ENCODE measurements at regions not wholly inside any gene's neighbourhood (a gene's known extent, or its start where the extent isn't known, plus 50 kb on each side); places are given as distances from the start of the nearest gene placed in this dataset.
A peak's percentile ranks its signal among the peaks of the same experiment; 100 is the strongest.
"Not testable (repeated sequence)": the region's sequence is repeated elsewhere in the genome, so short reads cannot be mapped to it uniquely, and the experiment has no call there.

DNA sequence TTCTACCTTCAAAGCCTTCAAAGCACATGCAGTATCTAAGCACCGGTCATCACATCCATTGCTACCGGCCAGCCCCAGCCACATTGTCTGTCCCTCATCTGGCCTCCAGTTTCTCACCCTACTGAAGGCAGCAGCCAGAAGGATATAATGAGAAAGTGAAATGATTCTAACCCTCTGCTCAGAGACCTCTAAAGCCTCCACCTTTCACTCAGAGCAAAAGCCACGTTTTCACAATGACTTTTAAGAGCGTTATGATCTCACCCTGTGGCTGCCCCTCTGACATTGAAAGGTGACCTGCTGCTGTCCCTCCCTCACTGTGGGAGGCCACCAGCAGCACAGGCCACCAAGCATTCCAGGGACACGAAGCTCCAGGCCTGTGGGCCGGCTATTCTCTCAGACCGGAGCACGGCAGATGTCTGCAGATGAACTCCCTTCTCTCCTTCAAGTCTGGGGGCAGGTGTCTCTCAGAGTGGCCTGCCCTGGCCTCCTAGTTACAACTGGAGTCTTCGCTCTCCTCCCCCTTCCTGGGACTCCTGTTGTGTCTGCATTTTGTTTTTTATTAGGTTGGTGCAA, 94.9 kb upstream of the EEPD1 start:
- no peak for DNase-seq (ENCODE audit: low read depth in 3 of 3, low spot score in 2 of 3)

DNA sequence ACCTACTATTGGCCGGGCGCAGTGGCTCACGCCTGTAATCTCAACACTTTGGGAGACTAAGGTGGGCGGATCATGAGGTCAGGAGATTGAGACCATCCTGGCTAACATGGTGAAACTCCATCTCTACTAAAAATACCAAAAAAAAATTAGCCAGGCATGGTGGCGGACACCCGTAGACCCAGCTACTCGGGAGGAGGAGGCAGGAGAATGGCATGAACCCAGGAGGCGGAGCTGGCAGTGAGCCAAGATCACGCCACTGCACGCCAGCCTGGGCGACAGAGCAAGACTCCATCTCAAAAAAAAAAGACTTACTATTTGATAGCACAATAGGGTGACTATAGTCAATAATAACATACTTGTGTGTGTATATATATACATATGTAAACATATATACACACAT, 92.7 kb upstream of the EEPD1 start:
- DNase-seq (ENCODE audit: low read depth in 3 of 3, low spot score in 2 of 3): not testable (repeated sequence)

- peak in 1 of 3 donors; percentile 32 for DNase-seq (ENCODE audit: low read depth in 3 of 3, low spot score in 2 of 3)
Measured at GRCh38 chr7:36062154-36062815, 90.8 kb upstream of the EEPD1 start.

- no peak for DNase-seq (ENCODE audit: low read depth in 3 of 3, low spot score in 2 of 3)
Measured at GRCh38 chr7:36064676-36065075, 88.4 kb upstream of the EEPD1 start.

DNA sequence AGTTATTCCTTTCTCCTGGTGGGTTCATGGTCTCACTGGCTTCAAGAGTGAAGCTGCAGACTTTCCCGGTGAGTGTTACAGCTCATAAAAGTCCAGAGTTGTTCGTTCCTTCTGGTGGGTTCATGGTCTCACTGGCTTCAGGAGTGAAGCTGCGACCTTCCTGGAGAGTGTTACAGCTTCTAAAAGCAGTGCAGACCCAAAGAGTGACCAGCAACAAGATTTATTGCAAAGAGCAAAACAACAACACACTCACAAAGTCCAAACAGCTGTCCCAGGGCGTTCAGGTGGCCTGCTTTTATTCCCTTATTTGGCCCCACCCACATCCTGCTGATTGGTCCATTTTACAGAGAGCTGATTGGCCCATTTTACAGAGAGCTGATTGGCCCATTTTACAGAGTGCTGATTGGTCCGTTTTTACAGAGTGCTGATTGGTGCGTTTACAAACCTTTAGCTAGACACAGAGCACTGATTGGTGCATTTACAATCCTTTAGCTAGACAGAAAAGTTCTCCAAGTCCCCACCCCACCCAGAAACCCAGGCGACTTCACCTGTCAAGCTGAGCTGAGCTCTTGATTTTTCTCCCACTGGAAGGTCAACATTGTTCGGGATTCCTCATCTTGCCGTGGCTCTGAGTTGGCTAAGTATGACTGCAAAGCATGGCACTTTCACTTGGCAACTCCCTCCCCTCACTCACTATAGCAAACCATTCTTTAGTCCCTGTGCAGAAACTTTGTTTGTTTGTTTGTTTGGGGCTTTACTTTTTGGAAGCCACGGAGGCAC, 87.3 kb upstream of the EEPD1 start:
- not testable (repeated sequence) for DNase-seq (ENCODE audit: low read depth in 3 of 3, low spot score in 2 of 3)

GRCh38 chr7:36066343-36066664, 86.8 kb upstream of the EEPD1 start:
- DNase-seq (ENCODE audit: low read depth in 3 of 3, low spot score in 2 of 3): no peak

DNA sequence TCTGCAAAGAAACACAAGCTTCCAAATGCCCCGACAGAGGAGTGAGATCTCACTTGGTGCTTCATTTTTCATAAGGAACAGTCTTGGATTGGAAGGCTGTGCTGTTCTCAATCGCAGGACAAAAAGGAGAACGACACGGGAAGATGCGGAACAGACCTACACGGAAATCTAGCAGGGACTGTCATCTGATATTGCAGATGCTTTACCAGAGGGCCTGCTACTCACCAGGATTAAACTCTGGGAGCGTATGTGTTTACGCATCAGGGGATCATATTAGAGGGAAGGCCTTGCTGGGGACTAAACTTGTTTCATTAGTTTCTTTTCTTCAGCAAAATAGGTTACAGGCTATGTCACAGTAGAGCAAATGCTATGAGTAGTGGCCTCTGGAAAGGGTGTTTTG, 82.8 kb upstream of the EEPD1 start:
- DNase-seq (ENCODE audit: low read depth in 3 of 3, low spot score in 2 of 3): no peak

DNA sequence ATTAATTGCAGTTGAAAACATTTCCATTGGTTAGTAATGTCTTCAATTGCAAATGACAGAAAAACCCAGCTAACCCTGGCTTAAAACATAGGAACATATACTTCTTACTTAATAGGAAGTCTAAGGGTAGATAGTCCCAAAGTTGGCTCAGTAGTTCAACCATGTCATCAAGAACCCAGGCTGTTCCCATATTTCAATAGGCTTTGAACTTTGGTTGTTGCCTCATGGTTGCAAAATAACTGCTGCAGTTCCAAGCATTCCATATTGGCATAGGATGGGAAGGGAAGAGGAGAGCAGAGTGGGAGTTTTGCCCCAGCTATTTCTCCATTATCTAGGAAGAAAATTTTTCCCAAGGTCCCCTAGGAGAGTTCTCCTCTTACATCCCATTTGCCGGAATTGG, 81.4 kb upstream of the EEPD1 start:
- DNase-seq (ENCODE audit: low read depth in 3 of 3, low spot score in 2 of 3): no peak

DNA sequence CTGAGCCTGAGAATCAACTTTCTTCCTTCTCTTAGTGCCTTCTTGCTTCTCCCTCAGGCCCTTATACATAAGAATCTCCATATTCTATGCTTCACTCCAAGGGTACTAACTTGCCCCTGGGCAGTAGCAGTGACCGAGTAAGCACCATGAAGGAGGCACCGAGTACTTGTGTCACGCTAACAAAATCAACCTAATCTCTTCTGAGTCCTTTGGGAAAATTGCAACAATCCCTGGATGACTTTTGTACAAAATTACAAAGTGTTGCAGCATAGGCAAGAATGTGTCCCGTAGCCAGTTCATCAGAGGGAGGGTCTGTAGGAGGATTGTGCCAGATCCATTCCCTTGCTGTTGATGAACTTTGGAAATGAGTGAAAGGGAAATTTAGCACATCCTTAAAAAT, 80.4 kb upstream of the EEPD1 start:
- no peak for DNase-seq (ENCODE audit: low read depth in 3 of 3, low spot score in 2 of 3)

GRCh38 chr7:36075561-36075960, 77.5 kb upstream of the EEPD1 start:
- no peak for DNase-seq (ENCODE audit: low read depth in 3 of 3, low spot score in 2 of 3)

GRCh38 chr7:36076074-36076473, 77.0 kb upstream of the EEPD1 start:
- no peak for DNase-seq (ENCODE audit: low read depth in 3 of 3, low spot score in 2 of 3)

GRCh38 chr7:36078816-36079360, 74.2 kb upstream of the EEPD1 start:
- no peak for DNase-seq (ENCODE audit: low read depth in 3 of 3, low spot score in 2 of 3)

DNA sequence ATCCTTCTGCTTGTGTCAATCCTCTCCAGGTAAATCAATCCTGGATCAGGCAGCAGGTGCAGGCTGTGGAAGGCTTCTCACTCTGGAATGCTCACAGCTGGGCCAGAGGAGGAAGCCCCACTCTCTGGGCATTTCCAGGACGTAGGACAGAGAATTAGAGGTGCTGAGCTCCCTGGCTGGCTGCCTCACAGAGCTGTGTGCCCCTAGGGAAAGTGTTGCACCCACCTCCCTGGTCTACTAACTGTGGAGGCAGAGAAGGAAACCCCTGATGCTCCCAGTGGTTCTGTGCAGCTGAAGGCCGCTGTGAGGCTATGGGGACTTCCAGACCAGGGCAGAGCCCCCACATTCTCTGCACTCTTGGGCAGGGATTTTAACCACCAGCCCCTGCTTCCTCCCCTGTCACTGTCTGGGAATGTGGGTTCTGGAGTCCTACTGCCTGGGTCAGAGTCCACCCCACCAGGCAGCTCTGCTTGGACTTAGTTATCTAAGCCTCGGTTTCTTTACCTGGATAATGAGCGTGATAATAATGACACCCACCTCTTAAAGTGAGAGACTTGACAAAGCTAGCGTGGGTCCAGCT, 73.5 kb upstream of the EEPD1 start:
- no peak for DNase-seq (ENCODE audit: low read depth in 3 of 3, low spot score in 2 of 3)

GRCh38 chr7:36080843-36081242, 72.2 kb upstream of the EEPD1 start:
- no peak for DNase-seq (ENCODE audit: low read depth in 3 of 3, low spot score in 2 of 3)

DNA sequence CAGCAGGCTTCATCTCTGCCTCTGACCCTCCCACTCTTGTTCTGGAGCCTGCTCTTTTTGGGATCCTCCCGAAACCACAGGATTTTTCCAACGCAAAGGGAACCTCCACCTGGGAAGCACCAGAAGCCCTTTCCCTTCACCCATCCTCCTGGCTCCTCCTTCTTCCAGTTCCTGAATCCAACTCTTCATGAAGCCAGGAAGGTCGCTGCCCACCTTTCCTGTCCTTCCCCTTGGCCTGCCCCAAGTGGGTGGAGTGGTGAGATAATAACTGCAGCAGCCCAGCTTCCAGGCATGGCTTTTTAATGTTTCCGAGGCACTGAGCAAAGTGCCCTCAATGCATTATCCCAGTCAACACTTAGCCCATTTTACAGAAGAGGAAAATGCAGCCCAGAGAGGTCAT, 70.8 kb upstream of the EEPD1 start:
- no peak for DNase-seq (ENCODE audit: low read depth in 3 of 3, low spot score in 2 of 3)

- no peak for DNase-seq (ENCODE audit: low read depth in 3 of 3, low spot score in 2 of 3)
Measured at GRCh38 chr7:36082910-36083309, 70.1 kb upstream of the EEPD1 start.

- DNase-seq (ENCODE audit: low read depth in 3 of 3, low spot score in 2 of 3): no peak
Measured at GRCh38 chr7:36083626-36084380, 69.3 kb upstream of the EEPD1 start.

- DNase-seq (ENCODE audit: low read depth in 3 of 3, low spot score in 2 of 3): peak in 2 of 3 donors; percentile 57 to 76
Measured at GRCh38 chr7:36084485-36085091, 68.5 kb upstream of the EEPD1 start.

DNA sequence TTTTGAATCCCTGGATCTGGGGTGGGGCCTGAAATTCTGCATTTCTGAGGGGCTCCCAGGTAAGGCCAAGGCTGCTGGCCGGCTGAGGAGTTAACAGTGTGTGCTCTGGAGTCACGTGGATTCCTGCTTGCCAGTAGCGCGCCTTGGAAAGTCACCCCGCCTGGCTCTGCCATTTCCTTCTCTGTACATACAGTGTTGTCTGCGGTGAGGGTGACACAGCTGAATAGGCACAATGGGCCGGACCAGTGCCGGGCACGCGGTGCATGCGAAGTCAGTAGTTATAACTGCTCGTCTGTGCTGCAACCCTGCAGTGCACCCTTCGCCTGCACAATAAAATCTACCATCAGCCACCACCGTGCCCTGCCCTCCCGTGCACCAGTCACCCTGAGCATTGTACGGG, 68.0 kb upstream of the EEPD1 start:
- no peak for DNase-seq (ENCODE audit: low read depth in 3 of 3, low spot score in 2 of 3)

- DNase-seq (ENCODE audit: low read depth in 3 of 3, low spot score in 2 of 3): no peak
Measured at GRCh38 chr7:36086571-36086970, 66.5 kb upstream of the EEPD1 start.
